ENCODE measurements at regions not wholly inside any gene's neighbourhood (a gene's known extent, or its start where the extent isn't known, plus 50 kb on each side); places are given as distances from the start of the nearest gene placed in this dataset.

GRCh38 chr21:38925478-38925877, 119.7 kb downstream of the ETS2 start:
- no peak for DNase-seq (ENCODE audit: low read depth)
- no peak for TF ChIP-seq CTCF (IDR thresholded peaks at IDR 0.05; ENCODE audit: control insufficient read depth, extremely low read depth, insufficient read depth)
- no peak overlapping the region for H3K4me3 ChIP-seq (ENCODE audit: low read depth, low read length)

GRCh38 chr21:38924954-38925353, 119.2 kb downstream of the ETS2 start:
- no peak for DNase-seq (ENCODE audit: low read depth)
- H3K4me3 ChIP-seq (ENCODE audit: low read depth, low read length), result no peak overlapping the region
- TF ChIP-seq CTCF (IDR thresholded peaks at IDR 0.05; ENCODE audit: control insufficient read depth, extremely low read depth, insufficient read depth), result no peak

GRCh38 chr21:38923429-38923828, 117.7 kb downstream of the ETS2 start:
- no peak for DNase-seq (ENCODE audit: low read depth)
- TF ChIP-seq CTCF (IDR thresholded peaks at IDR 0.05; ENCODE audit: control insufficient read depth, extremely low read depth, insufficient read depth), result no peak
- H3K4me3 ChIP-seq (ENCODE audit: low read depth, low read length), result no peak overlapping the region

GRCh38 chr21:38922474-38923235, 116.9 kb downstream of the ETS2 start:
- H3K4me3 ChIP-seq (ENCODE audit: low read depth, low read length), result no peak overlapping the region
- TF ChIP-seq CTCF (IDR thresholded peaks at IDR 0.05; ENCODE audit: control insufficient read depth, extremely low read depth, insufficient read depth), result no peak
- DNase-seq (ENCODE audit: low read depth), result no peak

GRCh38 chr21:38921511-38922251, 116.0 kb downstream of the ETS2 start:
- no peak overlapping the region for H3K4me3 ChIP-seq (ENCODE audit: low read depth, low read length)
- DNase-seq (ENCODE audit: low read depth), result no peak
- no peak for TF ChIP-seq CTCF (IDR thresholded peaks at IDR 0.05; ENCODE audit: control insufficient read depth, extremely low read depth, insufficient read depth)

- H3K4me3 ChIP-seq (ENCODE audit: low read depth, low read length), result no peak overlapping the region
- TF ChIP-seq CTCF (IDR thresholded peaks at IDR 0.05; ENCODE audit: control insufficient read depth, extremely low read depth, insufficient read depth), result no peak
- no peak for DNase-seq (ENCODE audit: low read depth)
These were observed 115.1 kb downstream of the ETS2 start for GRCh38 chr21:38920631-38921398.
